H9 (cell line): ENCODE measurements at regions not wholly inside any gene's neighbourhood (a gene's known extent, or its start where the extent isn't known, plus 50 kb on each side); places are given as distances from the start of the nearest gene placed in this dataset.

ENCODE experiments used
- DNase-seq: peaks from one replicate; pipeline ENCODE4 v3.0.0-alpha.2; 2017
- H2AFZ ChIP-seq: one replicate; pipeline ENCODE4 v1.6.1; 2013; ENCODE audit warnings: mild to moderate bottlenecking, low read length, control low read depth, moderate library complexity
- H2AK5ac ChIP-seq: 2 replicates; pipeline ENCODE4 v1.6.1; 2013; ENCODE audit warnings: low read length, control low read depth, mixed read lengths; ENCODE audit not compliant: insufficient read length
- H2BK120ac ChIP-seq: one replicate; pipeline ENCODE4 v1.6.1; 2013; ENCODE audit warnings: low read depth, mild to moderate bottlenecking, low read length, control low read depth, inconsistent platforms; ENCODE audit not compliant: poor library complexity, severe bottlenecking
- H2BK12ac ChIP-seq: 2 replicates; pipeline ENCODE4 v1.6.1; 2013; ENCODE audit warnings: low read length, control low read depth, mixed read lengths, low read depth; ENCODE audit not compliant: insufficient read length
- H2BK15ac ChIP-seq: 2 replicates; pipeline ENCODE4 v1.6.1; 2013; ENCODE audit warnings: low read depth, low read length, control low read depth
- H2BK20ac ChIP-seq: one replicate; pipeline ENCODE4 v1.6.1; 2013; ENCODE audit warnings: low read depth, mild to moderate bottlenecking, low read length, control low read depth, inconsistent platforms; ENCODE audit not compliant: poor library complexity, severe bottlenecking
- H2BK5ac ChIP-seq: 2 replicates; pipeline ENCODE4 v1.6.1; 2013; ENCODE audit warnings: low read length, control low read depth, mixed read lengths; ENCODE audit not compliant: insufficient read length
- H3K14ac ChIP-seq: 2 replicates; pipeline ENCODE4 v1.6.1; 2013; ENCODE audit warnings: low read length, control low read depth; ENCODE audit not compliant: insufficient read depth
- H3K18ac ChIP-seq: 2 replicates; pipeline ENCODE4 v1.6.1; 2013; ENCODE audit warnings: low read depth, mild to moderate bottlenecking, mixed read lengths, low read length, control low read depth; ENCODE audit not compliant: insufficient read length
- H3K23ac ChIP-seq: 2 replicates; pipeline ENCODE4 v1.6.1; 2013; ENCODE audit warnings: low read length, control low read depth, mixed read lengths, low read depth; ENCODE audit not compliant: insufficient read length
- H3K23me2 ChIP-seq: 2 replicates; pipeline ENCODE4 v1.6.1; 2013; ENCODE audit warnings: low read depth, mild to moderate bottlenecking, mixed read lengths, low read length, control low read depth; ENCODE audit not compliant: insufficient read length, poor library complexity, severe bottlenecking
- H3K27ac ChIP-seq: 2 replicates; pipeline ENCODE4 v1.5.1; 2013; ENCODE audit warnings: low read length, control low read depth, mixed read lengths, low read depth; ENCODE audit not compliant: insufficient read length
- H3K27me3 ChIP-seq: 2 replicates; pipeline ENCODE4 v1.6.1; 2013; ENCODE audit warnings: low read length, control low read depth, inconsistent platforms; ENCODE audit not compliant: insufficient read depth
- H3K4ac ChIP-seq: 2 replicates; pipeline ENCODE4 v1.6.1; 2013; ENCODE audit warnings: low read depth, mild to moderate bottlenecking, control low read depth, inconsistent platforms, low read length, moderate library complexity
- H3K4me1 ChIP-seq: 2 replicates; pipeline ENCODE4 v1.6.1; 2013; ENCODE audit warnings: low read length, control low read depth, inconsistent platforms; ENCODE audit not compliant: insufficient read depth
- H3K4me2 ChIP-seq: 2 replicates; pipeline ENCODE4 v1.6.1; 2013; ENCODE audit warnings: low read length, control low read depth, mixed read lengths; ENCODE audit not compliant: insufficient read length, insufficient read depth
- H3K56ac ChIP-seq: 2 replicates; pipeline ENCODE4 v1.6.1; 2013; ENCODE audit warnings: low read depth, mild to moderate bottlenecking, mixed read lengths, low read length, control low read depth; ENCODE audit not compliant: insufficient read length
- H3K79me1 ChIP-seq: 2 replicates; pipeline ENCODE4 v1.6.1; 2013; ENCODE audit warnings: low read depth, mild to moderate bottlenecking, moderate library complexity, low read length, control low read depth, inconsistent platforms; ENCODE audit not compliant: insufficient read depth, poor library complexity, severe bottlenecking
- H3K79me2 ChIP-seq: 2 replicates; pipeline ENCODE4 v1.6.1; 2013; ENCODE audit warnings: low read length, control low read depth, inconsistent platforms; ENCODE audit not compliant: insufficient read depth
- H3K9ac ChIP-seq: 2 replicates; pipeline ENCODE4 v1.6.1; 2013; ENCODE audit warnings: low read length, control low read depth, mixed read lengths; ENCODE audit not compliant: insufficient read length; ENCODE audit errors: extremely low read depth
- H3K9me3 ChIP-seq: one replicate; pipeline ENCODE4 v1.6.1; 2013; ENCODE audit warnings: low read depth, low read length, inconsistent platforms; ENCODE audit not compliant: control insufficient read depth
- H3T11ph ChIP-seq: one replicate; pipeline ENCODE4 v1.6.1; 2013; ENCODE audit warnings: mild to moderate bottlenecking, low read length, control low read depth, inconsistent platforms
- H4K20me1 ChIP-seq: one replicate; pipeline ENCODE4 v1.6.1; 2013; ENCODE audit not compliant: control insufficient read depth, insufficient read length, insufficient read depth
- H4K5ac ChIP-seq: 2 replicates; pipeline ENCODE4 v1.6.1; 2013; ENCODE audit warnings: low read depth, mild to moderate bottlenecking, mixed read lengths, low read length, control low read depth; ENCODE audit not compliant: insufficient read length
- H4K8ac ChIP-seq: replicated peaks from 2 replicates; pipeline ENCODE4 v1.6.1; 2013; ENCODE audit warnings: low read length, control low read depth, mixed read lengths, low read depth; ENCODE audit not compliant: insufficient read length
- H4K91ac ChIP-seq: 2 replicates; pipeline ENCODE4 v1.6.1; 2013; ENCODE audit warnings: low read depth, mild to moderate bottlenecking, moderate library complexity, mixed read lengths, low read length, control low read depth; ENCODE audit not compliant: insufficient read length
- H3K27ac Mint-ChIP-seq, 3 experiments: 2 replicates in 2 of 3; 3 replicates in 1 of 3; pipeline ENCODE4 v1.8.0; 2020 to 2021; ENCODE audit warnings: mixed read lengths in 3 of 3, mild to moderate bottlenecking in 1 of 3, moderate library complexity in 1 of 3
- H3K27me3 Mint-ChIP-seq: 2 replicates; pipeline ENCODE4 v1.8.0; 2021; ENCODE audit warnings: low read depth, mild to moderate bottlenecking, moderate library complexity, mixed read lengths
- H3K36me3 Mint-ChIP-seq, 3 experiments: 2 replicates in 2 of 3; 3 replicates in 1 of 3; pipeline ENCODE4 v1.8.0; 2020 to 2021; ENCODE audit warnings: low read depth in 3 of 3, mixed read lengths in 3 of 3; ENCODE audit not compliant: insufficient read depth in 1 of 3
- H3K4me1 Mint-ChIP-seq, 2 experiments: 2 replicates each; pipeline ENCODE4 v1.8.0; 2020; ENCODE audit warnings: mixed read lengths in 2 of 2
- H3K4me3 Mint-ChIP-seq, 2 experiments: 2 replicates in 1 of 2; 3 replicates in 1 of 2; pipeline ENCODE4 v1.8.0; 2020 to 2021; ENCODE audit warnings: mild to moderate bottlenecking in 2 of 2, mixed read lengths in 2 of 2, moderate library complexity in 1 of 2
- H3K9me3 Mint-ChIP-seq, 2 experiments: 2 replicates in 1 of 2; 3 replicates in 1 of 2; pipeline ENCODE4 v1.8.0; 2020; ENCODE audit warnings: mild to moderate bottlenecking in 2 of 2, mixed read lengths in 2 of 2, moderate library complexity in 1 of 2
- CTCF ChIP-seq: fragments of 200-600 bp; sonication (generic); conservative IDR thresholded peaks from 3 replicates; pipeline ENCODE4 v1.8.0; 2021; ENCODE audit warnings: antibody characterized with exemption, mild to moderate bottlenecking
- WGBS: extraction: QIAGEN DNeasy Blood & Tissue Kit; methylation state at CpG from one replicate; pipeline ENCODE4 v1.1.7; 2013; ENCODE audit warnings: missing lambda C conversion rate, low lambda C conversion rate, mixed read lengths; ENCODE audit not compliant: insufficient read length; ENCODE audit errors: extremely low coverage; 5-methylcytosine and 5-hydroxymethylcytosine counted together

GRCh38 chr2:12232876-12233275 lies 483.9 kb upstream of the TRIB2 start:
- H3K18ac ChIP-seq: no peak overlapping the region
- no peaks in the 10 kb centered on the region for H3K9me3 ChIP-seq
- no peaks in the 10 kb centered on the region for H4K20me1 ChIP-seq
- H2BK12ac ChIP-seq: no peak overlapping the region
- no peak overlapping the region for H3K14ac ChIP-seq
- H3K4me3 Mint-ChIP-seq: no peak overlapping the region
- H2AFZ ChIP-seq: no peak overlapping the region
- TF ChIP-seq CTCF: no peak
- H3K4ac ChIP-seq: no peak overlapping the region
- H3K9ac ChIP-seq: no peak overlapping the region
- H2BK5ac ChIP-seq: no peak overlapping the region
- no peak overlapping the region for H3K27ac Mint-ChIP-seq
- H3K4me1 ChIP-seq: no peaks in the 10 kb centered on the region
- H3K23me2 ChIP-seq: no peaks in the 10 kb centered on the region
- peaks cover 0 to 1% (median 0%) of the 10 kb centered on the region in 3 experiments; a peak in 1 of 7 replicates for H3K36me3 Mint-ChIP-seq
- H2BK20ac ChIP-seq: no peak overlapping the region
- H2BK15ac ChIP-seq: no peak overlapping the region
- H3K56ac ChIP-seq: no peak overlapping the region
- H3K27me3 ChIP-seq: no peaks in the 10 kb centered on the region
- no peak overlapping the region for H3K23ac ChIP-seq
- no peaks in the 10 kb centered on the region for H3K79me2 ChIP-seq
- H3T11ph ChIP-seq: no peak overlapping the region
- no peak overlapping the region for H3K27ac ChIP-seq
- H2AK5ac ChIP-seq: no peak overlapping the region
- no CpG with 5 or more reads among the region's 3 CpGs for WGBS
- H3K27me3 Mint-ChIP-seq: no peaks in the 10 kb centered on the region
- H3K79me1 ChIP-seq: no peaks in the 10 kb centered on the region
- H4K91ac ChIP-seq: no peak overlapping the region
- no peak overlapping the region for H4K8ac ChIP-seq
- no peaks in the 10 kb centered on the region for H3K9me3 Mint-ChIP-seq
- DNase-seq: no peak
- H3K4me1 Mint-ChIP-seq: no peaks in the 10 kb centered on the region
- no peak overlapping the region for H3K4me2 ChIP-seq
- H2BK120ac ChIP-seq: no peak overlapping the region
- H4K5ac ChIP-seq: no peak overlapping the region
